GM19397 (cell line): ENCODE measurements at regions not wholly inside any gene's neighbourhood (a gene's known extent, or its start where the extent isn't known, plus 50 kb on each side); places are given as distances from the start of the nearest gene placed in this dataset.
"Not testable (repeated sequence)": the region's sequence is repeated elsewhere in the genome, so short reads cannot be mapped to it uniquely, and the experiment has no call there.

Experiments
- ATAC-seq: cut with Tn5 transposase; IDR thresholded peaks from one replicate; pipeline ENCODE4 v1.9.1; 2021; ENCODE audit warnings: mild to moderate bottlenecking, moderate library complexity; ENCODE audit not compliant: unreplicated experiment

DNA sequence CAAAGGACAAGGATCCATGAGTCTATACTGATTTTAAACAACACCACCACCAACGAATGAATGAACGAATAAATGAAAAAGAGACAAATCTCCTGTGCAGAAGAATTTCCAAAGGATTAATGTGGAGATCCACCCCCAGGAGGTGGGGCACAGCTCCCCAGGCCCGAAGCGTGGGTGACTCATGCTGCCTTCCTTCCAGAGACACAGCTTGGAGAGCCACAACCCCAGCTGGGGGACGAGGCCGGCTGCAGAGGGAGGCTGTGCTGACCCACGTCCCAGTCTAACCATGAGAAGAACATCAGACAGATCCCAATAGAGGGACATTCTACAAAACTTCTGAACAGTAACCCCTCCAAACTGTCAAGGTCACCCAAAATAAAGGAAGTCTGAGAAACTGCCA, 557.3 kb upstream of the SALL3 start:
- ATAC-seq: no peak

DNA sequence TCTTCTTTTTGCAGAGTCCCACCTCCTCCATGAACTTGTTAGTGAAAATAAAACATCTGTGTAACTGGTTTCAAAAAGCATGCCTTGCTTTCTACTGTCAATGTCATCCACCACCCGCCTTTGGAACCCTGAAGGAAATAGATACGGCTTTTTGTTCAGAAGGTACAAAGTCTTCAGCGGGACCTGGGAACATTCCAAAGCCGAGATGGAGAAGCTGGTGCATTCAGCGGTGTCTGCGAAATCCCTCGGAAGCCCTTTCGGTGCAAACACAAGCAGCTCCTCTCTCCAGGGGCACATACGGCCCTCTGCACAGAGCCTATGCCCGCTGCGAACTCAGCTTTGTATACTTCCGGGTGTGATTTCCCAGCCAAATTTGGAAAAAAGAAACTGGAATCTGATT, 555.8 kb upstream of the SALL3 start:
- no peak for ATAC-seq

DNA sequence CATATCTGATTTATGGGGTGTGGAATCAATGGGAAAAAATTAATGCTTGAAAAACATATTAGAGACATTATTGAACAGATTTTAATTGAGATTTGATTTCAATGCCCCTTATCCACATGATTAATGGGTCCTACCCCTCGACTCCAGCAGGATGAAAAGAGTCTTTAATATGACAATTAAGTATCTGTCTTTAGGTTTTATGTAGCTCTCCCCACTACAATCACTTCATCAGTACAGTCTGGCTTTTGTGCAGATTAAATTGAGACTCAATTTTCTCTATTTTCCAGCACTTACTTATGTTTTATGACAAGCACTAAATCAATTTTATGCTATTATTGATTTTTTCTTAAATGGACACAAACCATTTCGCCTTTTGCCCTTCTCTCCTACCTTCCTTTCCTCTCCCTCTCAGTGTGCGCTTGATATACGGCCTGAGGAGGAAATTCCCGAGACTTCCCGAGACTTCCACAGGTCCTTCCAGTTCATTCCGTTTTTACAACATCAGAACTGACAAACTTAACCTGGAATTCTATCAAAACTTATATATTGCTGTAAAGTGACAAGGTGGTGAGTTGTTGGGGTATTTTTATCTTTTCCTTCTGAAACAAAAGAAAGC, 555.1 kb upstream of the SALL3 start:
- no peak for ATAC-seq

DNA sequence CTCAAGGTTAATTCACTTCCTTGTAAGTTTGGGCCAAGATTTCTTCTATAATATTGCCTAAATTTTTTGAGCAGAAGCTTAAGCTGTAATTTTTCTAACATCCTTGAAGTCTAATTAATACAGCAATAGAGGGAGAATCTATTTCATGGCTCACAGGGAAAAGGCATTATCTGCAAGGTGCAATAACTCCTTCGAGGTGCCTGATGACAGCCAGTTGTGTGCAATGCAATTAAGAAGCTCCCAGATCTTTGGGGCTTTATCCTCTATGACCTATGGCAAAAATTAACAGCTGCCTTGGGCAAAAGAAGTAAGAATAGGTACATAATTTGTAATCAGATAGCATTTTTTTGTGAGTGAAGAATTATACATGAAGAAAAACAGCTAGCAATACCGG, 554.6 kb upstream of the SALL3 start:
- no peak for ATAC-seq

GRCh38 chr18:78427081-78427480, 552.5 kb upstream of the SALL3 start:
- ATAC-seq: no peak

- no peak for ATAC-seq
Measured at GRCh38 chr18:78429127-78430108, 550.2 kb upstream of the SALL3 start.

GRCh38 chr18:78430131-78430758, 549.4 kb upstream of the SALL3 start:
- ATAC-seq: no peak

GRCh38 chr18:78431606-78432005, 548.0 kb upstream of the SALL3 start:
- no peak for ATAC-seq

- no peak for ATAC-seq
Measured at GRCh38 chr18:78433562-78433961, 546.1 kb upstream of the SALL3 start.

GRCh38 chr18:78436110-78436509, 543.5 kb upstream of the SALL3 start:
- no peak for ATAC-seq

- ATAC-seq: not testable (repeated sequence)
Measured at GRCh38 chr18:78438235-78438634, 541.4 kb upstream of the SALL3 start.

DNA sequence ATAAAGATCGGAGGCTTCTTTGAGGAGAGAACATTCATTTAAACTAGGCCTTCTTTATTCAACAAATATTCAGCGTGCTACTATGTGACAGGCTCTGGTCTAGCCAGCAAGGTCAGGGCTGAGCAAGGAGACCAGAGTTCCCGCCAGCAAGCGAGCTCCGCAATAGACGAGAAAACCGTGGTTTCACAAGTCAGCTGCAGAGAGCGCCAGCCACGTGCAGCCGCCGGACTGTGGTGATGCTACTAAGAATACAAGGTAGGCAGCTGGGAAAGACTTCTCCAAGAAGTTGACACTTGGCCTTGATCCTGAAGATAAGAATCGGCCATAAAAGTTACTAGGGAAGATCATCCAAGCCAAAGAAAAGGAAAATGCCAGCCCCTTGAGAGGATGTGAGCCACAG, 533.7 kb upstream of the SALL3 start:
- no peak for ATAC-seq

DNA sequence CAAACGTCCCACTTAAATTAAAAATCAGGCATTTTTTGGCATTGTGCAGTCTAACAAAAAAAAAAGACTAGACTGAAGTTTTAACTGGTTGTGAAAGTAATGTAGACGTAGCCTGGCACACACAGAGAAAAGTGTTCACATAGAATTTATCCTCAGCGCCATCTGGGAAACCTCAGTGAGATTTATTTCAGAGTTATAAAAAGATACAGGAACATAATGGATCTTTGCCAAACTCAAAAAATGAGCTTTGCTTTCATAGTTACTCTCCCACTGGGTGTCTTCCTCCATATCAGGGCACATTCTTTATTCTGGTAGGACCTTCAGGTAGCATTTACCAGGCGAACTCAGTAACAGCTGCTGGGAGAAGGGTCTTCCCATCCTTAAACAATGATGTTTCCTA, 532.4 kb upstream of the SALL3 start:
- ATAC-seq: no peak

DNA sequence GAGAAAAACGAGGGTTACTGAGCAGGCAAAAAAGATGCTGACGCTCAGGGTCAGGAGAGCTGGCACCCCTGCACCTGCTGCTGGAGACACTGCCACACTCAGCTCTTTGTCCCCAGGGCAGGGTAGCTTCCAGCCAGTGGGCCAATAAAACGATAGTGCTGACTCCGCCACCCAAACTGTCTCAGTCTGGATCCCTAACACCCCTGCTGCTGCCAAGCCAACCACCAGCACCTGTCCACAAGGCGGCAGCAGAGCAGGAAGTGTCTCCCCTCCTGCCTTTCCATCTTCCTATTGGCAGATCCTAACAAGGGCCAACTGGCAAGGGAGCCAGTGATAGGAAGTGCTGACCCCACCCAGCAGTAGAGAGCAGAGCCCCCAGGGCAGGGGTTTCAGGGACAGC, 531.5 kb upstream of the SALL3 start:
- no peak for ATAC-seq

DNA sequence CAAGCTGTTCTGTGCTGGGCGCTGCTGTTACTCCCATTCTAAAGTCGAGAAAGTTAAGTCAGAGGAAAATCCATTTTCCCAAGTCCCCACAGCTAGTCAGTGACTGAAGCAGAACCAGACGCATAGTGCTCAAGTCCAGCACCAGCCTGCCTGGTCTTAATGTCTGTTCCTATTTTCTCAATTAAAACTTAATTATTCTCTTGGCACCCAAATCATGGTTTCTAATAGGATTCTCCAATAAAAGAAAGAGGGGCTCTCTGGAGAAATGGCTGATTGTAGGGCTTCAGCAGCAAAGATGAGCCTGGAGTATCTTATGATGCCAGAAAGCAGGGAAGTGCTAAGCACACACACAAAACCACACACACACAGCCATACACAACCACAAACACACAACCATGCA, 531.0 kb upstream of the SALL3 start:
- ATAC-seq: no peak

- ATAC-seq: no peak
Measured at GRCh38 chr18:78454221-78454620, 525.4 kb upstream of the SALL3 start.

GRCh38 chr18:78455386-78455785, 524.2 kb upstream of the SALL3 start:
- no peak for ATAC-seq

DNA sequence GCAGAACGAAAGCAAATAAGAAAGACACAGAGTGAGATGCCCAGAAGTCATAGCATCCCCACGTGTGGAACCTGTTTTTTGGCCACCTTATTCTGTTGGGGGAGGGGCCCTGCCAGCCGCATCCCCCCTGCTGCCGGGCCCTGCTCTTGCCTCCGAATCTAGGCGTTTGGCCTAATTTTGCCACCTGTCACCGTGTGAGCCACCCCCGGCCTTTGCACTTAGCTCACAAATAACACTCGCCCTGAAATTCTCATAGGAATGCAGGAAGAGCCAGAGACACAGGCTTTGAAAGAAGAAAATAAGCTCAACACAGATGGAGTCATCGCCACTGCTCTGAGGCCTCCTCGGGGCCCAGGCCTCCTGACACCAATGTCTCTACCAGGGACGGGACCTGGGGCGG, 522.6 kb upstream of the SALL3 start:
- no peak for ATAC-seq

GRCh38 chr18:78457731-78458130, 521.9 kb upstream of the SALL3 start:
- no peak for ATAC-seq

DNA sequence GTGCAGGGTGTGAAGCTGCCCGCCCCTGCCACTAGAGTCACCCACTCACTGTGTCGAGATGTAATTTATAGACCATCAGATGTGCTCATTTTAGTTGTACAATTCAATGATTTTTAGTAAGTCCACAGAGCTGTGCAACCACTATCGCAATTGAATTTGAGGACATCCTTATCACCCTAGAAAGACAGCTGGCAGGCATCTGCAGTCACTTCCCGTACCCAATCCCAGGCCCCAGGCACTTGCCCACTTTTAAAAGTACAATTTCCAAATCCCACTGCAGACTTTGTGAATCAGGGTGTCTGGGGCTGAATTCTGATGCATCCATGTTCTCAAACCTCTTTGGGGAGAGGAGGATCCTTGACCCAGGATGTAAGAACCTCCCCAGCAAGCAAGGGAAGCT, 521.3 kb upstream of the SALL3 start:
- ATAC-seq: no peak

DNA sequence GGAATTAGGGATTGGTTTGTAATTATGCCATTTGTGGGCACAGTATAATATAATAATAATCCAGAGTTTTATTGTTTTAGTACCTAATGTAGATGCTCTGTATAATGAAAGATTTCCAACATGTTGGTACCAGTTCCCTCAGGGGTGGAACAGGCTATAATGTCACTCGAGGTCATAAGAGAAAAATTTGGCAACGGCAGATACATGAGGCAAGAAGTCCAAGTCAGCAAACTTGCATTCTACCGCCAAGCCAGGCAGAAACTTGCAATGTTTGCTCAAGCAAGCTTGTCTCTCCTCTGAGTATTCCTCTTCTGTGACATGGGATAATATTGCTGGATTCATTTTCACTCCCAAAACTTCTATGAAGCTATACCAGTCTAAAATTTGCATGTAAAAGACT, 520.0 kb upstream of the SALL3 start:
- no peak for ATAC-seq

- no peak for ATAC-seq
Measured at GRCh38 chr18:78460558-78460957, 519.1 kb upstream of the SALL3 start.
